ENCODE measurements at regions not wholly inside any gene's neighbourhood (a gene's known extent, or its start where the extent isn't known, plus 50 kb on each side); places are given as distances from the start of the nearest gene placed in this dataset.

DNA sequence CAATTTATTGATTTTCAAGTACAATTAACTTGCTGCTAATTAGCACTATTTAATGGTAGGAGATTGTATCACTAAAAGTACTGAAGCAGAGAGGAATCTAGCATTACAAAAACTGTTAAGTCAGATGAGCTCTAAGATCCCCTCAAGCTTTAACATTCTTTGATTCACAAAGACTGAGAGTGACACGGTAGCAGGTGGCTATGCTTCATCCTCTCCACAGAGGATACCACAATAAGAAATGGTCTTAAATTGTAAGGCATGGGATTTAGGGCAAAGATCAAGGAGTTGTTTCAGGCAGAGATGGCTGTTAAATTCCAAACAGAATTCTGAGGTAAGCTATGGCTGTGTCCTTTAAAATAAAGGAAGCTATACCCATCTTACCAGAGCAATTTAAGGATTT, 67.8 kb upstream of the BEND6 start:
- TF ChIP-seq CTCF (conservative IDR thresholded peaks at IDR 0.05 in 1 of 2, IDR thresholded peaks at IDR 0.05 in 1 of 2; ENCODE audit: extremely low read depth in 1 of 2, insufficient read depth in 1 of 2, low read depth in 1 of 2, low read length in 2 of 2) (no peak), EZH2 (IDR thresholded peaks at IDR 0.05; ENCODE audit: borderline replicate concordance, low read length) (no peak)
